ENCODE measurements at regions not wholly inside any gene's neighbourhood (a gene's known extent, or its start where the extent isn't known, plus 50 kb on each side); places are given as distances from the start of the nearest gene placed in this dataset.

GRCh38 chr3:6248528-6248927 is 612.4 kb upstream of the GRM7 start:
- no peak for TF ChIP-seq CTCF (IDR thresholded peaks at IDR 0.05; ENCODE audit: low read length)
- TF ChIP-seq EZH2phosphoT487 (IDR thresholded peaks at IDR 0.05; ENCODE audit: low read length) = no peak
